NCI-H1092 (cell line): ENCODE measurements at regions not wholly inside any gene's neighbourhood (a gene's known extent, or its start where the extent isn't known, plus 50 kb on each side); places are given as distances from the start of the nearest gene placed in this dataset.

Experiments
- DNase-seq: peaks from one replicate; lab custom pipeline; 2025; lab: John Stamatoyannopoulos, UW

DNA sequence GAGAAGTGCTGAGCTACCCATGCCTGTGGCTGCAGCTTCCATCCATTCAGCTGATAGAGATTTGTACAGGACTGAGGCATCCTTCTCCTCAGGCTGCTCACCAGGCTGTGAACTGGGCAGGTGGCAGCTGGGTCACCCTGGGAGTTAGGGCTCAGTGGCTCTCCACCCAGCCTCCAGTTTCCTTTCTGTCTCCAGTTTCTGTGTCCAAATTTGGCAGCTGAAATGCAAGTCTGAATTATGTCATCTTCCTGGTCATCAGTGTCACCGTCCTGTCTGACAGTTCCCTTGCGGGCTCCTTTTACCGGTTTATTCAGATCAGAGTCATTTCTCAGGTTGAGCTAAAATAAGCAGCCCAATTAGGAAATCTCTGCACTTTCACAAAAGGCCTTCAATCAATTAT lies 93.3 kb downstream of the EDN1 start:
- no peak for DNase-seq

DNA sequence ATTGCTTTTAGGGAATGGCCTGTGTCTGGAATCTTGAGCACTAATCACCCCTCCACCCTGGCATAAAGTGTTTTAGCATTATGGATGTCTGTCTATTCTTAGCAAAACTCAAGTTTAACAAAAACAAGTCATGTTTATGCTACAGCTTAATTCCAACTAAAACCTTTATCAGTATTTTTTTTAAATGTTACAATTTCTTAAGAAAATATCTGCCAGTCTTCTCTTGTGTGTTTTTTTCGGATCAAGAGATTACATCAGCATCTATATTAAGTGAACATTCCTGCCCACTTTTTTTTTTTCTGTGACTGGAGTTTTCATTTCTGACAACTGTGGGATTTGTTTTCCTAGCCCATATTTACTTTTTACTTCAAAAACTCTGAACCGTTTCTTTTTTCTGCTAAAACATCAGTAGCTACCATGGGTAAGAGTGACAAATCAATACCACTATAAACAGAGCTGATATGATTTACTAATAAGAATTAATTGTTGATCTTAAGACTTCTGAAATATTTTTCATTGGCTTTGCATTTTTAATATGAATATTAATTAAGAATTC lies 94.3 kb downstream of the EDN1 start:
- DNase-seq: no peak

DNA sequence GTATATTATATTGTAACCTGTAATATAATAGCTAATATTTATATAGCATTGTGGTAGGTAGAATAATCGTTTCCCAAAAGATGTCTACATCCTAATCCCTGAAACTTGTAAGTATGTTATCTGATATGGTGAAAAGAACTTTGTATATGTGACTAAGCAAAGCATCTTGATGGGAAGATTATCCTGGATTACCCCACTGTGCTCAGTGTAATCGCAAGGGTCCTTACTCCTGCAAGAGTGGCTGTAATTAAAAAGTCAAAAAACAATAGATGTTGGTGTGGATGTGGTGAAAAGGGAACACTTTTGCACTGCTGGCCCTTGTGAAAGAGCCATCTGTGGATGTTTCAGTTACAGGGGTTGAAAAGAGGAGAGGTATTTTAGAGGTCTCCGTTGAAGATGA lies 95.2 kb downstream of the EDN1 start:
- DNase-seq: no peak

DNA sequence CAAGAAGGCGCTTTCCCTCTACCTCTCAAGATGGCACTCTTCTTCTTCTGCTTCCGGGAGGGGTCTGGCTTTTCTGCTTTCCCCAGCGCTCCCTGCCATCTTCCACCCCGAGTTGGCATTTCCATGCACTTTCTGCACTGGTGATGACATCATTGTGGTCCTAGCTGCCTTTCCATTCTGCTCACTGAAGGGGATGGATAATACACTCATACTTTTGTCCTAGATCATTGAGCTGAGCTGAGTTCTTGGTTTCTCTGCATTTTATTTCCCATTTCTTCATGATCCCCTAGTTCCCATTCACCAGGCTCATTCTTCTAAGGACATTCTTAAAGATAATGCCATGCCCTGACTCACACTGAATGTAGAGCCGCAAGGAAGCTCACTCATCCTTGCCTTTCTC lies 96.7 kb downstream of the EDN1 start:
- no peak for DNase-seq

DNA sequence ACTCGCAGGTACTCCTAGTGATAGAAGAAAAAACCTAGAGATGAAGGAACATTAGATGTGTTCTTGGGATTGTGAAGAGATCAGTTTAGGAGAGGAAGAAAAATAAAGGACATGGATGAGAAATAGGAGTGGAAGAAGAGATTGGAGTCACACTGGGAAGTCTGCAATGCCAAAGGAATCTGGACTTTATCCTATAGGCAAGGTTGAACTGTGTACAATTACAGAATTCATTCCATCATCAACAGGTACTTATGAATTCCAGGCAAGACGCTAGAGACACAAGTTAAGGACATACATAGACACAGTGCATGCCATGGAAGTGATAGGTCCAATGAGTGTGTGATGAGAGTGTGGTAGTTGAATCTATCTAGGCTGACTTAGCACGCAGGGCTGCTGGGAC lies 101.3 kb downstream of the EDN1 start:
- DNase-seq: no peak

DNA sequence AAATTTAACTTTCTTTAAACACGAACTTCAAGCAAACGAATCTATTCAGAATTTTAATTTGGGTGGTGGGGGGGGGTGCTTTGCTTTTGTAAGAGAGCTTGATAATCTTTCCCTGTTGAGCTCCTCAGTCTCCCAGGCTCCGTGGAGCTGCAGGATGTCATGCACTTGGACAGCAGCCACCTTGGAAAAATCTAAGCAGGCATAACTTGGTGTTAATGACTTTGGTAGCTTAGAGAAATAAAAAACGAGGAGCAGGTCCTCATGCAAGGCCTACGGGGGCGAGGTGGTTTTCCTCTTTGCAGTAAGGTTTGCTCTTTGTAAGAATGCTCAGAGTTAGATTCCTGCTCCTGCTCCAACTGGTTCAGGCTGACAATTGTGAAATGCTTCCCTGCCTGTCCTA lies 102.3 kb downstream of the EDN1 start:
- DNase-seq: no peak

DNA sequence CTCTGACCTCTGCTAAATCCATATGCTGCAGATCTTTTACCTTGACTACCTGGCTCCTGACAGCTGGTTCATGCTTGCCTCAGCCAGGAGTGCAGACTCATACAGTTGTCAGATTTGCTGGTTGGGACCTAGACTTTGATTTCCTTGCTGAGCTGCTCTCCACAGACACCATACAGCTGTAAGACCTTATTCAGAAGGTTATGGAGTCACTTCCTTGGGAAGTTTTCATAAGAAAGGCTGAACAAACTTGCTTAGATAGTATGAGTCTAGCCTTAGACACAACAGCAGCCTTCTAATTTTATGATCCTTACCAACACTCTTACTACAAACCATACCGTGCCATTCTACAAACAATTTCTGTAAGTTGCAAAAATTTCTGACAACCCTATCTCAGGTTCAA lies 102.9 kb downstream of the EDN1 start:
- no peak for DNase-seq

DNA sequence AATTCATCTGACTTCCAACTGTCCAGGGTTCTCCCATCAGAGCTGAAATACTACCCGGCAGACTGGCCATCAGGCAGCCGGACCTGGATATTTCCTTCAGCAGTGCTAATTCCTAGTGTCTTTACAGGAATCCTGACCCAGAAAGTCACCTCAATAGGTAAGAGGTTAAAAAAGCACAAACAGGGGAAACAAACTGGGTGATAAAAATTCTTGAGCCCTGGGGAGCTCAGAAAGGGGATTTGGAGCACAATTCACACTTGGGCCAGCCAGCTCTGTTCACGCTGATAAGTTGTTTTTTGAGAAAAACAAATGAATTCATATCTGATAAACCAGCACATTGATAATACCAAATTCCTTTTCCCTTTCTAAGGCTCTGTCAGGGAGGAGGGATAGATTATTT lies 104.0 kb downstream of the EDN1 start:
- no peak for DNase-seq

DNA sequence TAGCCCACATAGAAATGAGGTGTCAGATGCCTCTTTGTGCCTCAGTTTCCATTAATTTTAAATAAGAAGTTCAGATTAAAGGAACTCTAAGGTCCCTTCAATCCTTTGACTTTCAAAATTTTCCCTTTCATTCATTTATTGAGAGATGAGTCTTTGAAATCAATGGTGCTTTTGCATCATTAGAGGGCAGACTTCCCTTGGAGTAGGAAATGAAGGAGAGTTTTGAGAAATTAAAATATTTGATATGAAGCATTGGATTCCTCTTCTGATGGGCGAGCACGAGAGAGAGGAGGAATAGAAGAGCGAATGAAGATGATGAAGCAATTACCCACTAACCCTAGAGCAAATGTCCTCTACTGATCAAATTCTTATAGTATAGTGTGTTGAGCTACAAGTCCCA lies 105.7 kb downstream of the EDN1 start:
- no peak for DNase-seq

DNA sequence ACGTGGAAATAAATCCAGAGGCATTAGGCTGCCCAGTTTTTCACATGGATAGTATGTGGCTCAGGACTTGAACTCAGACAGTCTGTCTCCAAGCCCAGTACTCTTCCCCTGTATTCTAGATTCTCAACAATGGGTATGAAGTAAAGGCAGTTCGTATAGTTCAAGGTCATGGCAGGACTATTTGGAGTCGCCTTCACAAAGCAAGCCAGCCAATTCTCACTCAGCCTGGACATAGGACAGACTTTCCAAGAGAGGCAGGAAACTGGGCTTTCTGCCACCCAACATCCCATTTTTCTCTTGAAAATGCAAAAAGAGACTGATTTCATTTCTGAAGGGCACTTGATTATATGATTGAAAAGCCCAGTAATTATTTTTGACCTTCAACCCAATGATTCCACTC lies 111.0 kb downstream of the EDN1 start:
- no peak for DNase-seq

DNA sequence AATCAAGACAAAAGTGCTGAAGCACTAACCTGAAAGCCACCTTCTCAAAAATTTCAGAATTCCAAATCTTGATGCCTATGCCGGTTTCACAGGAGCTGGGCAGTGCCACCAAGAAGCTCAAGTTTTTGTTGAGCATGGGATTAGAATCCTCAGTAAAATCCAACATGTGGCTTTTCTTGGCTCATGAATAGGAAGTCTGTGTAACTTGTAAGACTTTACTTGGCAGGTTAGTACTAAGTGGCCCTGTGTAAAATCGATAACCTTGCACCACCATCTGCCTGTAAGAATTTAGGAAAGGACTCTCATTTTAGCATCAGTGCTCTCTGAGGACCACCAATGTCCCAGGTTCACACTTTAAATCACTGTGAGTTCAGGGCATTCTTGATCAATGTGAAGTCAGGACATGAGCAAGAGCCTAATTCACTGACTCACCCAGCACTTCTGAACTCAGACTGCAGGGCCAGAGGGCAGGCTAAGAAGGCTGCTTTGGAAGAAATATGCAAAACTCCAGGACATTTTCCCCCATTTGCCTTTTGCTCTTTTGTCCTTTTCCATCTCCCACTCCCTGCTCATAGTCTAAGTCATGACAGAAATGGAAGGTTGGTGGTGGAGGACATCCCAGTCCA lies 113.2 kb downstream of the EDN1 start:
- no peak for DNase-seq

DNA sequence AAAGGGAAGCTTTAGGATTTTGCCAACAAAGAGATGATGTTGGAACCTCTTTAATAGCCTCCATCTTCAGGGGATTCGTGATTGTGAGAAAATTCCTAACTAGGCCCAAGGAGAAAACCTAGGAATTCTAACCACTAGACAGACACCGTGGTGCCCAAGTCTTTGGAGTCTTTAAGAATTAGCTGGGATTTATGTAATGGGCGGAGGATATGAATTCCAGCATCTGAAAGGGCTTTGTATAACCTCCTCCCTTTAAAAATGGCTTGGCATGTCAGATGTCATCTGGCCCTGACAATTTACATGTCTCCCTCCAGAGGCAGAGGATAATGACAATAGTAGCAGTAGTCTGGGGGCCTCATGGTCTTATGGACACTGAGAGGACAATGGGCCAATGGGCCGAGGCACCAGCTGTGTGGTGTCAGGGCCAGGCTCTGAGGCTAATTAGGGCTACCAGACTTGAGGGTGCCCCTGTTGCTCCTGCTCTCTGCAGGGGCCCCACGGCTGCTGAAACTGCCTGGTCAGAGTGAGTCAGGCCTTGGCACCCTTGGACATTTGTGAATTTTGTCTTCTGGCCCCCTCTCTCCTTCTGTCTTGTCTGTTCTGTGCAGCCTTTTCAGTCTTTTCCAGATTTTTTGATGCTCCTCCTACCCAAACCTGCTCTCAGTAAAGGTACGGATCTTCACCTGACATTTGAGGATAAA lies 113.9 kb downstream of the EDN1 start:
- no peak for DNase-seq

DNA sequence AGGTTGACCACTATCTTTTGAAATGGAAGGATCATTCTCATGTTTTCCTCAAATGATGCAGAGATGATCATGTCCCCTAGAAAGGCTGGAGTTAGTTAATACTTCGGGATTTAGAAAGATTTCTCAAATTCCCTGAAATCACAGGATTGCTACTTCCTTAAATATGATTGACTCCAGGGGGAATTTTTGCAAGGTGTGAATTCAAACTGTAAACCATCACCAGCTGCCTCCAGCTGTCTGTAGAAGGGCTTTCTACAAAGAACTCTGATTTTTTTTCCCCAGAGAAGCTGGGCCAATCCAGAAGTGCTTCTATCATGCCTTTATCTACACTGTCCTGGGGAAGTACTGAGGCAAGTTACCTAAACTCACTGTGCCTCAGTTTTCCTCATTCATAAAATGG lies 114.5 kb downstream of the EDN1 start:
- DNase-seq: no peak

DNA sequence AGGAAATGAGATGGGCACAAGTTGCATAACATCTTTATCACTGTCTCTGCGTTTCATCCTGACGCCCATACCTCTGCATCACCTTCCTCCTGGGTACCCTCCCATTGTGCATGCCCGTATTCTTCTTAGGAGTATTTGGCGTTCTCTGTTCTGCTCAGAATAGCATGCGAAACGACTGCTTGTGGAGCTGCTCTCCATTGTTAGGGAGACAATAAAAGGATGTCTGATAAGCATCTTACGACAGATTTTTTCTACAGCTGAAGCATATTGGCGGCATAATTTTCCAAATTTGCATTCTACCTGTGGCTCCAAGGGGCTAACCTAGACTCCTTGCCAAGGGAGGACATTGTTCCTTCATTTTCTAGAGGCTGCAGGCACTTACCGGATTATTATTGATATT lies 118.6 kb downstream of the EDN1 start:
- DNase-seq: no peak

DNA sequence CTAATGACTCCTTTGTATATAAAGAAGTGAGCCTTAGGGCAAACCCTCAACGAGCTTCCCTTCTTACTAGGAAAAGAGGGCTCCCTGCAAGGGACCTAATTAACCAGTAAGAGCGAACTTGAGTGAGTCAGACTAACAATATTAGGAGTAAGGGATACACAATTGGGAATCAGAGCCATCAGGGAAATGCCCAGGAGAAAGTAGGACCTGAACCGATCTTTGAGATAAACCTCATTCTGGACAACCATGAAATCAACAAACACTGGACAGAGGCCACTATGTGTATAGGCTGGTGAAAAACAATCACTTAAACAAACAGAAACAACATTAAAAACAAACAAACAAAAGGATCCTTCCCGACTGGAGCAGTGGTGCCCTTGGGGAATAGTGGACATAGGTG lies 120.8 kb downstream of the EDN1 start:
- DNase-seq: no peak

DNA sequence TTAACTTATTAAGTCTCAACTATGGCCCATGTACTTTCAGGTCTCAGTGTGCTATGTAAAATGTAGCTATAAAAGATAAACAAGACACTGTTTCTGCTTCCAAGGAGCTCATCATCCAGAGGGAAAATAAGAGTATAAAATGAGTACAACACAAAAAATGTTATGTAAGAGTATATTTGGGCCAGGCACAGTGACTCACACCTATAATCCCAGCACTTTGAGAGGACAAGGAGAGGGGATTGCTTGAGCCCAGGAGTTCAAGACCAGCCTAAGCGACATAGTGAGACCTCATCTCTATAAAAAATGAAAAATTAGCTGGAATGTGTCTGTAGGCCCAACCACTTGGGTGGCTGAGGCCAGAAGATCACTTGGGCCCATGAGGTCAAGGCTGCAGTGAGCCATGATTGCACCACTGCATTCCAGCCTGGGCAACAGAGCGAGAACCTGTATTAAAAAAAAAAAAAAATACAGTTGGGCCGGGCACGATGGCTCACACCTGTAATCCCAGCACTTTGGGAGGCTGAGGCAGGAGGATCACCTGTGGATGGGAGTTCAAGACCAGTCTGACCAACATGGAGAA lies 124.0 kb downstream of the EDN1 start:
- no peak for DNase-seq

DNA sequence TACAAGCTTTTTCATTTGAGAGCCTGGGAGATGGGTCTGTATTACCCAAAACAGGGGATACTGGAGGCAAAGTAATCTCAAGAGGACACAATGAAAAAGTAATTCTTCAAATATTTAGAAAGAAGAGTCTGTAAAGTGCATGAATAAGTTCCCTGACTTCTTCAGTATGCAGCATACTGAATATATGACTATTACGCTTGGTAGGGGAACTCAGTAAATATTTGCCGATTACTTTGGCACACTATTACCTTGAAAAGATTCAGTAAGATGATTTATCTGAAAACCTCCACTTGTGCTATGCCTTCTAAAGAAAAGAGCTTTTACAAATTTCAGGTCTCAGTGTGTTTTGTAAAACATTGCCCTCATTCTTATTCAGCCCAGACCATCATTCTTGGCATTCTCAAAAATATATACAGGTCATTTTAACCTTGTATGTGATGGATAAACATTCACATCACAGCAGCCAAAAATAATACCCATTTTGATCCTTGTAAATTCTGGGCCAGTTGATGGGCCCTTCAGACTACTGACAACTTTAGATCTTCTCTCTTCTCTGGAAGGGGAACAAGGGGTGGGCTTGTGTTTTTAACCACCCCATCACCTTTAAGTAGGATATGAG lies 125.9 kb downstream of the EDN1 start:
- no peak for DNase-seq

DNA sequence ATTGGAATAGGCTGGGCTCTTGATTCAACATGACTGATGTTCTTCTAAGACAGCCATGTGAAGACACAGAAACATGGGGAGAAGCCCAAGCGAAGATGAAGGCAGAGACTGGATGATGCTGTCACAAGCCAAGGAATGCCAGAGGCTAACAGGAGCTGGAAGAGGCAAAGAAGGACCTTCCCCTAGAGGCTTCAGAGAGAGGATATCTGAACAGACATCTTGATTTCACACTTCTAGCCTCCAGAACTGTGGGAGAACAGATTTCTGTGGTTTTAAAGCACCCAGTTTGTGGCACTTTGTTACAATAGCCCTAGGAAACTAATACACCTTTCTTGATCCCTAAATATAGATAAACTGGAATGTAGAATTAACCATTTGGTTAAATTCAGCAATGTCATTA lies 127.0 kb downstream of the EDN1 start:
- DNase-seq: no peak

DNA sequence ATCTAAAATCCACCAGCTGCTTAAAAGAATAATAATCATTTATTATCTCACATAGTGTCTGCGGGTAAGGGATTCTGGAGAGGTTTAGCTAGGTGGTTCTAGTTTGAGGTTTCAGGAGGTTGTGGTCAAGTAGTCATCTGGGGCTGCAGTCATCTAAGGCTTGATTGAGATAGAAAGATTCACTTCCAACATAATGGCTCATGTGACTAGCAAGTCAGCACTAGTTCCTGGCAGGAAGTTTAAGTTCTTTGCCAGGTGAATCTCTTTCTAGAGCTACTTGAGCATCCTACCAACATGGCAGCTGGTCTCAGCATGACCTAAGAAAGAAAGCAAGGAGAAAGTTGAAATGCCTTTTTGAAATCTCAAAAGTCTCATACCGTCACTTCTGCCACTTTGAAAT lies 128.8 kb downstream of the EDN1 start:
- DNase-seq: no peak

DNA sequence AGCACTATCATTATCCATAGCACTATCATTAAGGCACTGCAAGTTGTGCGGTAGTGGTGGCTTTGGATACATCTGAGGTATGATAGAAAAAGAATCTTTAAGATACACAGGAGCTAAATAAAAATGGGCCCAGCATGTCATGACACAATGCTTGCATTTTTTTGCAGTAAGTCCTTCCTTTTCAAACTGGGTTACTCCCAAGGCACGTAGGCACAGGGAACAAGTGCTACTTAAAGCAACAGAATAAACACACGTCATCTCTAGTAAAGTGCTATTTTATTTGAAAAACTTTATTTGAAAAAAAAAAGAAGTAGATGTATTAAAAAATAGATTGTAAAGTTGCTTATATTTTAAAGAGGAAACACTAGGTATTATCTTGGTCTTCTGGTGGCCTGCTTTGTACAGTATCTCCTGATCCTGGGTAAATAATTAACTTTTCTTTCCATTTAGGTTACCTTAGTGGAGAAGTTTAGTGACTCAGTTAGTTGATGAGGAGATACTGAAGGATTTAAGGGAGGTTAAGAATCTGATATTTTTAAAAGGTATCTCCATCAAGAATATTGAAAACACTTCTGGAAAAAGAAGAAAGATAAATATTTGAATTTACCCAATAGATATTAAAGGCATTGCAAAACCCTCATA lies 129.6 kb downstream of the EDN1 start:
- no peak for DNase-seq

DNA sequence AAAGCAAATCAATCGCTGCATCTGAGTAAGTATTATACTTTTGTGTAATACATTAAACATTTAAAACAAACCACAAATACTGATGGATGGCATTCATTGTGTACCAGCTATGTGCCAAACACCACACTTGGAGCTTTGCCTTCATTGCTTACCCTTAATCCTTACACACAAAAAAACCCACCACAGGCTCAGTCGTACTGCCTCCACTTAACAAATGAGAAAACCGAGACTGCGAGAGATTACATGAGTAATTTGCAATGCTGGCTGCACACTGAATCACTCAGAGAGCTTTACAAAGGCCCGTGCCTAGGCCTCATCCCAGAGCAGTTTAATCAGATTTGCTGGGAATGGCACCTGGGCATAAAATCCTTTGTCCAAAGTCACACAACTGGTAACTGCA lies 130.5 kb downstream of the EDN1 start:
- DNase-seq: no peak

DNA sequence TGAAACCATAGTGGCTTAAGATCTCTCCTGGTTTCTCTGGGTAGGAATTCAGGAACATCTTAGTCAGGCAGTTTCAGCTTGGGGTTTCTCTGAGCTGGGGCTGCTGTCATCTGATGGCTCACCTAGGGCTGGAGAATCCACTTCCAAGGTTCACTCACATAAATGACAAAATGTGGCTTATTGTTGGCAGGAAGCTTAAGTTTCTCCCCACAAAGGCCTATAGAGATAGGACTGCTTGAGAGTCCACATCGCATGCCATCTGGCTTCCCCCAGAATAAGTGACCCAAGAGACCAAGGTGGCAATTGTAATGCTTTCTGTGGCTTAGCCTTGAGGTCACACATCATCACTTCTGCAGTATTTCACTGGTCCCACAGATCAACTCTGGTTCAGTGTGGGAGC lies 131.4 kb downstream of the EDN1 start:
- no peak for DNase-seq

DNA sequence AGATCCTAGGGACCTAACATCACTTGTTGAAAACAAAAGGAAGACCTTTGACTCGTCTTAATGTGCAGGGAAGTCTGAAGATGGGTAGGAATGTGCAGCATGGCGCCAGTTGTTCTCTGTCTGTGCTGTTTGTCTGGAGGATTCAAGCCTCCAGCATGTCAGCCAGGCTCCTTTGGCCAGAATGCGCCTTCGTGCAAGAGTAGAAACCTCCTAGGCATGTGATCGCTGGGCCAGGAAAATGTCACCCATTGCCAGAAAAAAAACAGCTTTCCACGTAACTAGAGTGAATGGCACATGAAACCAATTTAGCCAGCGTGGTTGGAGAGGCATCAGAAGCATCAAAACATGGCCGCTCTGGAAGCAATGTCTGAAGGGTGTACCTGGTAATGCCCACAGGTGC lies 132.7 kb downstream of the EDN1 start:
- no peak for DNase-seq
